ENCODE measurements at regions not wholly inside any gene's neighbourhood (a gene's known extent, or its start where the extent isn't known, plus 50 kb on each side); places are given as distances from the start of the nearest gene placed in this dataset.
"Not testable (repeated sequence)": the region's sequence is repeated elsewhere in the genome, so short reads cannot be mapped to it uniquely, and the experiment has no call there.

GRCh38 chr2:109669731-109670130 lies 55.6 kb downstream of the SOWAHC start:
- no peaks in the 10 kb centered on the region for H3K9me3 ChIP-seq (ENCODE audit: control insufficient read depth, low read length, poor library complexity, severe bottlenecking)
- ATAC-seq (no peak), DNase-seq (no peak)
- Mint-ChIP-seq H3K27me3 (peaks cover 46% of the 10 kb centered on the region), H3K27ac (no peak overlapping the region), H3K4me1 (no peaks in the 10 kb centered on the region), H3K4me3 (no peak overlapping the region), H3K36me3 (ENCODE audit: low read depth) (no peaks in the 10 kb centered on the region)

- Mint-ChIP-seq H3K27me3 (peaks cover 54% of the 10 kb centered on the region), H3K4me3 (no peak overlapping the region), H3K4me1 (no peaks in the 10 kb centered on the region), H3K36me3 (ENCODE audit: low read depth) (no peaks in the 10 kb centered on the region), H3K27ac (no peak overlapping the region)
- DNase-seq (no peak), ATAC-seq (no peak)
- no peaks in the 10 kb centered on the region for H3K9me3 ChIP-seq (ENCODE audit: control insufficient read depth, low read length, poor library complexity, severe bottlenecking)
These were observed 56.6 kb downstream of the SOWAHC start for GRCh38 chr2:109670556-109671411.

GRCh38 chr2:109674894-109675534 lies 60.9 kb downstream of the SOWAHC start:
- Mint-ChIP-seq H3K27me3 (peaks cover 61% of the 10 kb centered on the region), H3K4me1 (peaks cover 2% of the 10 kb centered on the region), H3K36me3 (ENCODE audit: low read depth) (no peaks in the 10 kb centered on the region), H3K27ac (no peak overlapping the region), H3K4me3 (no peak overlapping the region)
- DNase-seq (no peak), ATAC-seq (no peak)
- H3K9me3 ChIP-seq (ENCODE audit: control insufficient read depth, low read length, poor library complexity, severe bottlenecking) = no peaks in the 10 kb centered on the region

GRCh38 chr2:109675666-109676345 lies 61.6 kb downstream of the SOWAHC start:
- Mint-ChIP-seq H3K27me3 (peaks cover 63% of the 10 kb centered on the region), H3K27ac (no peak overlapping the region), H3K4me1 (peaks cover 2% of the 10 kb centered on the region), H3K4me3 (no peak overlapping the region), H3K36me3 (ENCODE audit: low read depth) (no peaks in the 10 kb centered on the region)
- ATAC-seq (no peak), DNase-seq (no peak)
- H3K9me3 ChIP-seq (ENCODE audit: control insufficient read depth, low read length, poor library complexity, severe bottlenecking) = no peaks in the 10 kb centered on the region

- no peak for ATAC-seq
These were observed 62.3 kb downstream of the SOWAHC start for GRCh38 chr2:109676346-109676902.

GRCh38 chr2:109677121-109677731 lies 63.1 kb downstream of the SOWAHC start:
- not testable (repeated sequence) for H3K4me1 Mint-ChIP-seq; ATAC-seq; H3K9me3 ChIP-seq (ENCODE audit: control insufficient read depth, low read length, poor library complexity, severe bottlenecking); DNase-seq; H3K27ac Mint-ChIP-seq; H3K4me3 Mint-ChIP-seq; H3K36me3 Mint-ChIP-seq (ENCODE audit: low read depth)
- peaks cover 66% of the 10 kb centered on the region for H3K27me3 Mint-ChIP-seq

More at GRCh38 chr2:109676346-109676902, 62.3 kb downstream of the SOWAHC start:
- no peak for DNase-seq
- H3K9me3 ChIP-seq (ENCODE audit: control insufficient read depth, low read length, poor library complexity, severe bottlenecking) = no peaks in the 10 kb centered on the region
- H3K4me3 Mint-ChIP-seq = no peak overlapping the region
- peaks cover 5% of the 10 kb centered on the region for H3K4me1 Mint-ChIP-seq
- peaks cover 63% of the 10 kb centered on the region for H3K27me3 Mint-ChIP-seq
- no peak overlapping the region for H3K27ac Mint-ChIP-seq
- no peaks in the 10 kb centered on the region for H3K36me3 Mint-ChIP-seq (ENCODE audit: low read depth)

- Mint-ChIP-seq H3K36me3 (ENCODE audit: low read depth) (no peaks in the 10 kb centered on the region), H3K4me1 (peaks cover 5% of the 10 kb centered on the region), H3K27me3 (peaks cover 69% of the 10 kb centered on the region), H3K4me3 (no peak overlapping the region), H3K27ac (no peak overlapping the region)
- H3K9me3 ChIP-seq (ENCODE audit: control insufficient read depth, low read length, poor library complexity, severe bottlenecking) = no peaks in the 10 kb centered on the region
- DNase-seq (no peak), ATAC-seq (no peak)
These were observed 63.8 kb downstream of the SOWAHC start for GRCh38 chr2:109677835-109678580.

- H3K4me1 Mint-ChIP-seq; DNase-seq; H3K36me3 Mint-ChIP-seq (ENCODE audit: low read depth); ATAC-seq; H3K9me3 ChIP-seq (ENCODE audit: control insufficient read depth, low read length, poor library complexity, severe bottlenecking); H3K27ac Mint-ChIP-seq; H3K4me3 Mint-ChIP-seq: not testable (repeated sequence)
- peaks cover 70% of the 10 kb centered on the region for H3K27me3 Mint-ChIP-seq
These were observed 64.6 kb downstream of the SOWAHC start for GRCh38 chr2:109678724-109679201.

GRCh38 chr2:109679225-109679624 lies 65.1 kb downstream of the SOWAHC start:
- Mint-ChIP-seq H3K4me3 (no peak overlapping the region), H3K27me3 (peaks cover 70% of the 10 kb centered on the region), H3K4me1 (peaks cover 5% of the 10 kb centered on the region), H3K27ac (no peak overlapping the region), H3K36me3 (ENCODE audit: low read depth) (no peaks in the 10 kb centered on the region)
- no peak for DNase-seq
- H3K9me3 ChIP-seq (ENCODE audit: control insufficient read depth, low read length, poor library complexity, severe bottlenecking) = no peaks in the 10 kb centered on the region
- no peak for ATAC-seq

GRCh38 chr2:109679626-109680025 lies 65.5 kb downstream of the SOWAHC start:
- Mint-ChIP-seq H3K36me3 (ENCODE audit: low read depth) (no peaks in the 10 kb centered on the region), H3K4me3 (no peak overlapping the region), H3K4me1 (peaks cover 5% of the 10 kb centered on the region), H3K27me3 (peaks cover 68% of the 10 kb centered on the region), H3K27ac (no peak overlapping the region)
- no peak for ATAC-seq
- no peak for DNase-seq
- no peaks in the 10 kb centered on the region for H3K9me3 ChIP-seq (ENCODE audit: control insufficient read depth, low read length, poor library complexity, severe bottlenecking)

GRCh38 chr2:109680523-109681297 lies 66.5 kb downstream of the SOWAHC start:
- H3K36me3 Mint-ChIP-seq (ENCODE audit: low read depth) = no peaks in the 10 kb centered on the region
- ATAC-seq = no peak
- DNase-seq = no peak
- H3K9me3 ChIP-seq (ENCODE audit: control insufficient read depth, low read length, poor library complexity, severe bottlenecking) = no peaks in the 10 kb centered on the region
- H3K27ac Mint-ChIP-seq = no peak overlapping the region
- peaks cover 5% of the 10 kb centered on the region for H3K4me1 Mint-ChIP-seq
- H3K4me3 Mint-ChIP-seq = no peak overlapping the region
- H3K27me3 Mint-ChIP-seq = peaks cover 69% of the 10 kb centered on the region

All from T-helper 17 cell (primary cell).